ENCODE measurements at regions not wholly inside any gene's neighbourhood (a gene's known extent, or its start where the extent isn't known, plus 50 kb on each side); places are given as distances from the start of the nearest gene placed in this dataset.

DNA sequence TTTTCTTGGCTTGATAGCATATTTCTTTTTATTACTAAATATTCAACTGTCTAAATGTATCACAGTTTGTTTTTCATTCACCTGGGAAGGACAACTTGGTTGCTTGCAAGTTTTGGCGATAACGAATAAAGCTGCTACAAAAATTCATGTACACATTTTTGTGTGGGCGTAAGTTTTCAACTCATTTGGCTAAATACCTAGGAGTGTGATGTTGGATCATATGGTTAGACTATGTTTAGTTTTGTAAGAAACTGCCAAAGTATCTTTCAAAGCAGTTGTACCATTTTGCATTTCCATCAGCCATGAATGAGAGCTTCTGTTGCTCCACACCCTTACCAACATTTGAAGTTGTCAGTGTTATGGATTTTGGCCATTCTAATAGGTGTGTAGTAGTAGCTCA, 428.0 kb downstream of the ACTL7B start:
- TF ChIP-seq, protein P1, sequence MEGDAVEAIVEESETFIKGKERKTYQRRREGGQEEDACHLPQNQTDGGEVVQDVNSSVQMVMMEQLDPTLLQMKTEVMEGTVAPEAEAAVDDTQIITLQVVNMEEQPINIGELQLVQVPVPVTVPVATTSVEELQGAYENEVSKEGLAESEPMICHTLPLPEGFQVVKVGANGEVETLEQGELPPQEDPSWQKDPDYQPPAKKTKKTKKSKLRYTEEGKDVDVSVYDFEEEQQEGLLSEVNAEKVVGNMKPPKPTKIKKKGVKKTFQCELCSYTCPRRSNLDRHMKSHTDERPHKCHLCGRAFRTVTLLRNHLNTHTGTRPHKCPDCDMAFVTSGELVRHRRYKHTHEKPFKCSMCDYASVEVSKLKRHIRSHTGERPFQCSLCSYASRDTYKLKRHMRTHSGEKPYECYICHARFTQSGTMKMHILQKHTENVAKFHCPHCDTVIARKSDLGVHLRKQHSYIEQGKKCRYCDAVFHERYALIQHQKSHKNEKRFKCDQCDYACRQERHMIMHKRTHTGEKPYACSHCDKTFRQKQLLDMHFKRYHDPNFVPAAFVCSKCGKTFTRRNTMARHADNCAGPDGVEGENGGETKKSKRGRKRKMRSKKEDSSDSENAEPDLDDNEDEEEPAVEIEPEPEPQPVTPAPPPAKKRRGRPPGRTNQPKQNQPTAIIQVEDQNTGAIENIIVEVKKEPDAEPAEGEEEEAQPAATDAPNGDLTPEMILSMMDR (IDR thresholded peaks at IDR 0.05) = no peak
- TF ChIP-seq POLR2A (IDR thresholded peaks at IDR 0.05) = no peak

Measured in vagina (tissue), 2 donors.